Neutrophil (primary cell): ENCODE measurements at regions not wholly inside any gene's neighbourhood (a gene's known extent, or its start where the extent isn't known, plus 50 kb on each side); places are given as distances from the start of the nearest gene placed in this dataset.
"Not testable (repeated sequence)": the region's sequence is repeated elsewhere in the genome, so short reads cannot be mapped to it uniquely, and the experiment has no call there.

Source experiments
- H3K27ac ChIP-seq: fragments of 200-600 bp; sonication (generic); 2 replicates; pipeline ENCODE4 v1.5.1; 2016; ENCODE audit warnings: mild to moderate bottlenecking, moderate library complexity
- H3K27me3 ChIP-seq: fragments of 200-600 bp; sonication (generic); 2 replicates; pipeline ENCODE4 v1.6.0; 2016; ENCODE audit warnings: mild to moderate bottlenecking
- H3K36me3 ChIP-seq: fragments of 200-600 bp; sonication (generic); 2 replicates; pipeline ENCODE4 v1.5.1; 2017
- H3K4me1 ChIP-seq, 2 experiments: fragments of 200-600 bp in 1 of 2; sonication (generic) in 1 of 2; 1 replicate in 1 of 2; 2 replicates in 1 of 2; pipeline versions ENCODE4 v1.5.1 to v1.6.1; 2013 to 2016; ENCODE audit warnings: low read depth in 1 of 2, low read length in 1 of 2, mild to moderate bottlenecking in 1 of 2, moderate library complexity in 1 of 2; ENCODE audit not compliant: control insufficient read depth in 1 of 2, insufficient read depth in 1 of 2
- H3K4me3 ChIP-seq, 2 experiments: fragments of 200-600 bp in 1 of 2; sonication (generic) in 1 of 2; 1 replicate in 1 of 2; 2 replicates in 1 of 2; pipeline ENCODE4 v1.5.1; 2013 to 2016; ENCODE audit warnings: low read depth in 1 of 2, low read length in 1 of 2, mild to moderate bottlenecking in 1 of 2, moderate library complexity in 1 of 2
- H3K9me3 ChIP-seq: fragments of 200-600 bp; sonication (generic); 2 replicates; pipeline ENCODE4 v1.5.1; 2016
- TF ChIP-seq, protein P1 (sequence below): fragments of 200-600 bp; sonication (generic); IDR thresholded peaks from 2 replicates; pipeline ENCODE4 v1.5.1; 2016; ENCODE audit warnings: antibody characterized with exemption

DNA sequence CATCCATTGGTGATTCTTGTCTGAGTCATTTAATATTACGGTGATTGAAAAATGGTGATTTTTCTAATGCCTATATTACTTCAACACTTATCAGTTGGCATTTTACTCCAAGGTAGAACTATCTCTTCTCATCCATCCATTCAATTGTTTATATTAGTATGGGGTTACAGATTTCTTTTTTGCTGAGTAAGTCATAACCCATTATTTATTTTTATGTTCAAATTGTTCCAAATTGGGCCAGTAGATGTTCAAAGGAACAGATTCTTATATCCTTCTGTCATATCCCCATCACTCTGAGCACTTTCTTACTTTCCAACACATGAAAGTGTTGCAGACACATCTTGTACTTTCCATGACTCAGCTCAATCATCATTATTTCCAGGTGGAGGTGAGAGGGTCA is 466.8 kb upstream of the CAMK1G start:
- H3K27ac ChIP-seq, result no peak overlapping the region
- no peaks in the 10 kb centered on the region for H3K9me3 ChIP-seq
- no peaks in the 10 kb centered on the region for H3K4me1 ChIP-seq
- TF ChIP-seq, protein P1, sequence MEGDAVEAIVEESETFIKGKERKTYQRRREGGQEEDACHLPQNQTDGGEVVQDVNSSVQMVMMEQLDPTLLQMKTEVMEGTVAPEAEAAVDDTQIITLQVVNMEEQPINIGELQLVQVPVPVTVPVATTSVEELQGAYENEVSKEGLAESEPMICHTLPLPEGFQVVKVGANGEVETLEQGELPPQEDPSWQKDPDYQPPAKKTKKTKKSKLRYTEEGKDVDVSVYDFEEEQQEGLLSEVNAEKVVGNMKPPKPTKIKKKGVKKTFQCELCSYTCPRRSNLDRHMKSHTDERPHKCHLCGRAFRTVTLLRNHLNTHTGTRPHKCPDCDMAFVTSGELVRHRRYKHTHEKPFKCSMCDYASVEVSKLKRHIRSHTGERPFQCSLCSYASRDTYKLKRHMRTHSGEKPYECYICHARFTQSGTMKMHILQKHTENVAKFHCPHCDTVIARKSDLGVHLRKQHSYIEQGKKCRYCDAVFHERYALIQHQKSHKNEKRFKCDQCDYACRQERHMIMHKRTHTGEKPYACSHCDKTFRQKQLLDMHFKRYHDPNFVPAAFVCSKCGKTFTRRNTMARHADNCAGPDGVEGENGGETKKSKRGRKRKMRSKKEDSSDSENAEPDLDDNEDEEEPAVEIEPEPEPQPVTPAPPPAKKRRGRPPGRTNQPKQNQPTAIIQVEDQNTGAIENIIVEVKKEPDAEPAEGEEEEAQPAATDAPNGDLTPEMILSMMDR, result no peak
- H3K36me3 ChIP-seq, result no peaks in the 10 kb centered on the region
- no peaks in the 10 kb centered on the region for H3K27me3 ChIP-seq
- H3K4me3 ChIP-seq, result no peak overlapping the region

DNA sequence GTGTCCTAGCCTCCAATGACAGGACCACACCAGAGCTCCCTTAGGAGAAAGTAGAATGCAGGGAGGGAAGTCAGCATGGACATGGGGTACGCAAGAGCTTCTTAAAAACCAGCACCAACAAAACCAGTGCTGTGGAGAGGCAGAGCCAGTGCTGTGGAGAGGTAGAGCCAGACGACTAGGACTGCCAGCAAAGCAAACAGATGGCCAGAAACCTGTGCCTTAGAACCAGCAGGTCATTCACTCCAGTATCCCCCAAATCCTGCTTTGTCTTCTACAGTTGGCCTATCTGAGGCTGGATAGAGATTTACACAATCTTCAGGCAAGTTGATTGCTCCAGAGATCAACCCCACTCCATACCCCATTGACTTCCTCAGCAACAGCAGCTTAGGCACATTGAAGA is 459.9 kb upstream of the CAMK1G start:
- Histone ChIP-seq H3K9me3 (no peaks in the 10 kb centered on the region), H3K4me1 (no peaks in the 10 kb centered on the region), H3K4me3 (no peak overlapping the region), H3K36me3 (no peaks in the 10 kb centered on the region), H3K27me3 (no peaks in the 10 kb centered on the region), H3K27ac (no peak overlapping the region)
- TF ChIP-seq, protein P1, result no peak

DNA sequence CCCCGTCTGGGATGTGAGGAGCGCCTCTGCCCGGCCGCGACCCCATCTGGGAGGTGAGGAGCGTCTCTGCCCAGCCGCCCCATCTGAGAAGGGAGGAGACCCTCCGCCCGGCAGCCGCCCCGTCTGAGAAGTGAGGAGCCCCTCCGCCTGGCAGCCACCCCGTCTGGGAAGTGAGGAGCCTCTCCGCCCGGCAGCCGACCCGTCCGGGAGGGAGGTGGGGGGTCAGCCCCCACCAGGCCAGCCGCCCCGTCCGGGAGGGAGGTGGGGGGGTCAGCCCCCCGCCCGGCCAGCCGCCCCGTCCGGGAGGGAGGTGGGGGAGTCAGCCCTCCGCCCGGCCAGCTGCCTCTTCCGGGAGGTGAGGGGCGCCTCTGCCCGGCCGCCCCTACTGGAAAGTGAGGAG is 454.4 kb upstream of the CAMK1G start:
- not testable (repeated sequence) for H3K27me3 ChIP-seq, H3K27ac ChIP-seq, H3K36me3 ChIP-seq, H3K9me3 ChIP-seq, H3K4me1 ChIP-seq, H3K4me3 ChIP-seq

DNA sequence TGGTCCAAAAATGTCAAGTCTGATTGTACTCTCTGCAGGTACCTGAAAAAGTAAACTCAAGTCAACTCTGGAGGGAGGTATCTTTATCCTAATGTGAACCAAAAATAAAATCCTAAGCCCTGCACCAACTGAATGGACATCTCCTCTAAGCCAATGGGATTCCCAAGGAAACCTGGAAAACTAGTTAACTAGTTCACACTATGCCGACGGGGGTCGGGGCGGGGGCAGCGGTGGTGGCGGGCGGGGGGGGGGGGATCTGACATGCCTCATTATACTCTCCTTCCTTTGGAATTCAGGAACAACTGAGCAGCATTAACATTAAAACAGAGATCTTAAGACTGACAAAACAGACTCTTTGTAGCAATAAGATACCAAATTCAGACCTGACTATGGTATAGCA is 452.6 kb upstream of the CAMK1G start:
- no peak overlapping the region for H3K4me3 ChIP-seq
- H3K4me1 ChIP-seq, result no peaks in the 10 kb centered on the region
- no peaks in the 10 kb centered on the region for H3K27me3 ChIP-seq
- no peaks in the 10 kb centered on the region for H3K36me3 ChIP-seq
- H3K27ac ChIP-seq, result no peak overlapping the region
- TF ChIP-seq, protein P1, result no peak
- H3K9me3 ChIP-seq, result no peaks in the 10 kb centered on the region

DNA sequence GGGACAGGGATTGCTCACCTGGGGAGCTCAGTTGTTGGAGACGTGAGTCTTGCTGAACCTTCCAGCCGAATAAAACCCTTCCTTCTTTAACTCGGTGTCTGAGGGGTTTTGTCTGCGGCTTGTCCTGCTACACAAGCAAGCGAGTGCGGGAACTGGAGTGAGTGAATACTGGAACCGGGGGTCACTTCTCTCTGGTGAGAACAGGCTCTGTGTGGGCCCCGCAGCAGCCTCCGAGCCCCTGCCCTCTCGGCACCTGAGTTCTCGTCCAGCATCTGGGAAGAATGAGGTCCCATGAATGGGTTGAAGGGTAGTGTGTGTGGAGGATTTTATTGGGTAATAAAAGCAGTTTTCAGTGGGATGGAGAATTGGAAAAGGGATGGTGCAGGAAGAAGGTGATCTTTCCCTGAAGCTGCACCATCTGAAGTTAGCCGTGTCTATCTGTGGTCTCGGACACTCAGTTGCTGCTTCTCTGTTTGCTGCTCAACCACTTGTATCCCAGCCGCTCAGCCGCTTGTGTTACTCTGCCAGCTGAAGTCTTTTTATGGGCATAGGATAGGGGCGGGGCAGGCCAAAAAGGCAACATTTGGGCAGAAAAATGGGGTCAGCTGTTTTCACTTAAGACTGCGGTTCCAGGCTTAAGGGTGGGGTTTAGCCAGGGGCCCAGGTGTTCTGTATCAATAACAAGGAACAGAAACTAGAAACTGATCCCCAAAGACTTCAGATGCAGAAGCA is 450.6 kb upstream of the CAMK1G start:
- no peaks in the 10 kb centered on the region for H3K27me3 ChIP-seq
- H3K9me3 ChIP-seq, result no peaks in the 10 kb centered on the region
- no peak overlapping the region for H3K4me3 ChIP-seq
- H3K36me3 ChIP-seq, result no peaks in the 10 kb centered on the region
- no peaks in the 10 kb centered on the region for H3K4me1 ChIP-seq
- TF ChIP-seq, protein P1, result no peak
- no peak overlapping the region for H3K27ac ChIP-seq

DNA sequence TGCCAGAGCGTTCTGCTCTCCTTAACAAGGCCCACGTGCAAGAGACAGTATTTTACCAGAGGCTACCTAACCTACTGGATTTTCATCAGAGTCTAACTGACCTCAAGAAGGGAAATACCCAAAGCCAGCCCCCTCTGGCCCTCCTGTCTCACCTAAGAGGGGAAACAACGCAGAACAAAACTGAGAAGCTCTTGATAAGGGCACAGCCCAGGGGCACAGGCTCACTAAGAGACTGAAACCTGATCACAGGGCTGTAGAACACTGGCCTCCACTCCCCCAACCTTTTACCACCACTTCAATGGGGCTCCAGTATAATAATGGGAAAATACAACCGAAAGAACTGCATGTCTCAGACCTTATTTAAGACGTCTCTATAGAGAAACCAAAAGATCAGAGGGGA is 449.5 kb upstream of the CAMK1G start:
- H3K27me3 ChIP-seq, result no peaks in the 10 kb centered on the region
- no peak overlapping the region for H3K27ac ChIP-seq
- no peaks in the 10 kb centered on the region for H3K36me3 ChIP-seq
- TF ChIP-seq, protein P1, result no peak
- no peaks in the 10 kb centered on the region for H3K9me3 ChIP-seq
- H3K4me3 ChIP-seq, result no peak overlapping the region
- H3K4me1 ChIP-seq, result no peaks in the 10 kb centered on the region
